ENCODE measurements at regions not wholly inside any gene's neighbourhood (a gene's known extent, or its start where the extent isn't known, plus 50 kb on each side); places are given as distances from the start of the nearest gene placed in this dataset.
"Not testable (repeated sequence)": the region's sequence is repeated elsewhere in the genome, so short reads cannot be mapped to it uniquely, and the experiment has no call there.

DNA sequence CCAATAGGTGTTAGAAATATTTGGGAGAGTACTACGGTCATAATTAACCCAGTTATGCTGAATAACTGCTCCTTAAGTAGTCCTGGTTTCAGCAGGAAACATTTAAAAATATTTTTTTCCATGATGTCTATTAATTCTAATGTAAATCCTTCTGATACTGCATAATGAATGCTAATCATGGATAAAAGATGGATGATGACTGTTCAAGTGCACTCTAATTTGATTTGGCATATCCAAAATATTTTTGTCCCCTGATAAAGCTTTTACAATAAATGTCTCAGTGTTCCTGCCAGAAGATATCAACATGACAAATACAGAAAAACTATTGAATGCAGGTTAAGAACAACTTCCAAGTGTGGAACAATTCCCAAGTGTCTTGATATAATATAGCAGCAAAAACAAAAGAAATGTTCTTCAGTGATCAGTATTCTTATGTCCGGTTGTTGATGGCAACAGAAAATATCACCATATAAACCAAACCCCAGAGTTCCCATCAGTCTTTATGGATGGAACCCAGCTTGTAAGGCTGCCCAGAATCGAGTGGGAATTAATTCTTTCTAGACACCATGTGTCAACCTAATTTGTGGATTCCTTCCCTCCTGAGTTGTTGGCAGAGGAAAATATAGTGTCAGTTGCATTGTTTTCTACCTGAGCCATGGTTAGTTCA lies 205.4 kb upstream of the GK2 start:
- DNase-seq (ENCODE audit: low read depth in 2 of 2) = no peak

DNA sequence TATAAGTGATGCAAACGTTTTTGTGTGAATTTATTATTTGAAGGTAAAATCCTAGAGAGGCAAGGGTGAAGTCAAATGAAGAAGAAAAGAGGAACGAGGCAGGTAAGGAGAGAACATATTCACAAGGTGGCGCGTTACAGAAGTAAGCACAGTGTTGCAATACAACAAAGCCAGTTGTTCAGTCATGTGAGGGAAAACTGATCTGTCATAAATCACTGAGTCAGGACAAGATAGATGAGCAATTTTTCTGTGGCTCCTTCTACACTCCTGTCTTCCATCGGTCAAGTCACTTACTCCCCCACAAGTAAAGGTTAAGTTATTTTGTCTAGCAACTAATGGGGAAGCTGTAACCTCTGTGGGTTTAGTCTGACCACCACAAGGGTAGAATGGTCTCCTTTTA lies 203.0 kb upstream of the GK2 start:
- no peak for DNase-seq (ENCODE audit: low read depth in 2 of 2)

- no peak for DNase-seq (ENCODE audit: low read depth in 2 of 2)
These were observed 201.8 kb upstream of the GK2 start for GRCh38 chr4:79609817-79610216.

DNA sequence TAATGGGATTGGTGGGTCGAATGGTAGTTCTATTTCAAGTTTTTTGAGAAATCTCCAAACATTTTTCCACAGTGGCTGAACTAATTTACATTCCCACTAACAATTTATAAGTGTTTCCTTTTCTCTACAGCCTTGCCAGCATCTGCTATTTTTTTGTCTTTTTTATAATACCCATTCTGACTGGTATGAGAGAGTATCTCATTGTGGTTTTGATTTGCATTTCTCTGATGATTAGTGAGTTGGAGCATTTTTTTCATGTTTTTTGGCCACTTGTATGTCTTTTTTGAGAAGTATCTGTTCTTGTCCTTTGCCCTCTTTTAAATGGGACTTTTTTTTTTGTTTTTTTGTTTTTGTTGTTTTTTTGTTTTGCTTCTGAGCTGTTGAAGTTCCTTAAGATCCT lies 200.0 kb upstream of the GK2 start:
- DNase-seq (ENCODE audit: low read depth in 2 of 2) = no peak

GRCh38 chr4:79604152-79604551 lies 196.1 kb upstream of the GK2 start:
- DNase-seq (ENCODE audit: low read depth in 2 of 2) = no peak

- no peak for DNase-seq (ENCODE audit: low read depth in 2 of 2)
These were observed 195.7 kb upstream of the GK2 start for GRCh38 chr4:79603681-79604080.

DNA sequence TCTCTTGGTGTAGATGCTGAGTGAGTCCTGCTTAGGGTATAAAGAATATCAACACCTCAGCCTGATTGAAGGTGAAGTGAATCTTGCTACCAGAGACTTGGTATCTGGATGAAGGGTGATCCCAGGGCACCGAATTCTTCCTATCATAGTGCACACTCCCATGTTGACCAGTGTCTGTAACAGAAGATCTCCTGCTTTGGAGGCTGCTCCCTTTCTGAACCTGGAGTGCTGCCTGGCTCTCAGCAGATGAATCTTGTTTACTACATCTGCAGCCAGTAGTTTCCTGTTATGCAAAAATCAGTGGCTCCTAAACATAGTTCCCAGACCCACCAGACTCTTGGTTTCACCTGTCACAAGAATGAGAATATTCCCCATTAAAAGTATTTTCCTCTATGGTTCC lies 191.7 kb upstream of the GK2 start:
- no peak for DNase-seq (ENCODE audit: low read depth in 2 of 2)

GRCh38 chr4:79598801-79599200 lies 190.8 kb upstream of the GK2 start:
- no peak for DNase-seq (ENCODE audit: low read depth in 2 of 2)

DNA sequence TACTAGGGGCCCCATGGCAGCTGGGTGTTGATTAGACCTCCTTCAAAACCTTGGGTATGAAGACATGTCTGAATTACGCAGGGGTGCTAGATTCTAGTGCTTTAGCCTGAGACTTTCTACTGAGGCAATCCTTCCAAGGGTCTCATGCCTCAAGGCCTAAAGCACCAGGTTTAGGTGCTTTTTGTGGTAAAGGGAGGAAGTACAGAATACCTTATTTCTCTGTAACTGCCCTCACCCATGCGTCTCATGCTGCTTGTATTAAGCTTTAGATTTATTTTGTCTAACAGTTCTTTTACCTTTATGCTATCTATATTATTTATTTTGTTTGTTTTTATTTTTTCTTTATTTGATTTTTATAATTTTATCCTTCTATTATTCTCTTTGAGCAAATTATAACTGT lies 190.2 kb upstream of the GK2 start:
- no peak for DNase-seq (ENCODE audit: low read depth in 2 of 2)

- DNase-seq (ENCODE audit: low read depth in 2 of 2) = no peak
These were observed 189.2 kb upstream of the GK2 start for GRCh38 chr4:79597266-79597665.

- DNase-seq (ENCODE audit: low read depth in 2 of 2) = not testable (repeated sequence)
These were observed 184.2 kb upstream of the GK2 start for GRCh38 chr4:79592218-79592617.

- DNase-seq (ENCODE audit: low read depth in 2 of 2) = no peak
These were observed 180.7 kb upstream of the GK2 start for GRCh38 chr4:79588679-79589078.

DNA sequence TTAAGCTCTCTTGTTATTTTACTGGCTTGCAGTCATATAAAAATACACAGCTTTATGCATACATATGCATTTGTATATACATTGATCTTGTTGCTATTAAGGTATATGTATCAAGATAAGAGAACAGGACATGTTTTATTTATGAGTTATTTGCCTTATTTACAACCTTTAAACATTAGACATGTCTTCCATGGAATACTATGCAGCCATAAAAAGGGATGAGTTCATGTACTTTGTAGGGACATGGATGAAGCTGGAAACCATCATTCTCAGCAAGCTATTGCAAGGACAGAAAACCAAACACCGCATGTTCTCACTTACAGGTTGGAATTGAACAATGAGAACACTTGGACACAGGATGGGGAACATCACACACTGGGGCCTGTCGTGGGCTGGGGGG lies 179.2 kb upstream of the GK2 start:
- DNase-seq (ENCODE audit: low read depth in 2 of 2) = not testable (repeated sequence)

- no peak for DNase-seq (ENCODE audit: low read depth in 2 of 2)
These were observed 177.8 kb upstream of the GK2 start for GRCh38 chr4:79585834-79586233.

DNA sequence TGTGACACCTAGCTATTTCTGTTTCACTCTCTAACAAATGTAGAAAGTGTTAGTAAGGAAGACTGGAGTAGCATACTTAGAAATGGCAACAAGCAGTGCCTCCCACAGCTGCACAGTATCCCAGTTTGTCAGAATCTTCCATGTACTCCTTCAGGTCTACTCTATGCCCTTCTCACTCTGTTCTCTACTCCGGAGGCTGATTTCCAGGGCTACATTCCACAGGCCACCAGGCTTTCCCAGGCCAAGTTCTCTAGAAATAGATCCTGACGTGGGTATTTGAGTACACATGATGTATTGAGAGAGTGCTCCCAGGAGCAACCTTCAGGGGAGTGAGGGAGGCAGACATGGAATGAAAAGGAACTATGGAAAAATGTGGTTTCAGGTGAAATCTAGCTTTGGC lies 177.3 kb upstream of the GK2 start:
- no peak for DNase-seq (ENCODE audit: low read depth in 2 of 2)

GRCh38 chr4:79584902-79585301 lies 176.9 kb upstream of the GK2 start:
- DNase-seq (ENCODE audit: low read depth in 2 of 2) = no peak

DNA sequence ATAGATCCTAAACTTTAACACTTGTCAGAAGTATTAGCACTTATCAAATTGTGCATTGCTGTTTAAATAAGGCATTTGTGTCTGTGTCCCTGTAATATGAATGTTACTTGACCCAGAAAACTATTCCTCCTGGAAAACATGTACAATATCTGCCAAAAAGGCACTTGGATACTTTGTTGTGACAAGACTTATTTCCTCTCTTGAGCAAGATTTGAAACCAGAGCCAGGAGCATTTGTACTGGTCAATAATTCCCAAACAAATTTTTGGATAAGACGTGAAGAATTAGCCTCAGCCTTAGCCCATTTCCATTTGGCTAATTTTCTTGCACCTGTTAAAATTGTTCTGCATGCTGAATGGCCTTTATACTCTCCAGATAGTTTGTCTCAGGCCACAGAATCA lies 176.3 kb upstream of the GK2 start:
- no peak for DNase-seq (ENCODE audit: low read depth in 2 of 2)

DNA sequence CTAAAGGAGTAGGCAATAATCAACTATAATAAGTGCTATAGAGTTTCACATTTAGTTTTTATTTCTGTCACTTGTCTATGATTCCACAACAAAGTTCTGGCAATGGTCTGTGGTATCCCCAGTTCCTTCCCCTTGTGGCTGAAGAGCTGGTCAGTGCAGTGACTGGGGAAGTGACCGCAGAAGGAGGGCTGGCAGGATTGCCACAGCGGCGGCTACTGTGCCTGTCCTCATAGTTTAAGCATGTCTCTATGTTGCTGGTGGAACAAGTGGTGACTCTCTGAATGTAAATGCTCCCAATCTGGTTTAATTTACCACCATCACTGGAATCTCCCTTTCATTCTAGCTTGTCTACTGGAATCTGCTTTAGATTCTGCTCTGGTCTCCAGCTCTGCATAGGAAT lies 170.6 kb upstream of the GK2 start:
- DNase-seq (ENCODE audit: low read depth in 2 of 2) = no peak

GRCh38 chr4:79576429-79576753 lies 168.4 kb upstream of the GK2 start:
- DNase-seq (ENCODE audit: low read depth in 2 of 2) = peak; percentile 1 to 17

- no peak for DNase-seq (ENCODE audit: low read depth in 2 of 2)
These were observed 167.8 kb upstream of the GK2 start for GRCh38 chr4:79575709-79576428.

- no peak for DNase-seq (ENCODE audit: low read depth in 2 of 2)
These were observed 166.9 kb upstream of the GK2 start for GRCh38 chr4:79574741-79575451.

DNA sequence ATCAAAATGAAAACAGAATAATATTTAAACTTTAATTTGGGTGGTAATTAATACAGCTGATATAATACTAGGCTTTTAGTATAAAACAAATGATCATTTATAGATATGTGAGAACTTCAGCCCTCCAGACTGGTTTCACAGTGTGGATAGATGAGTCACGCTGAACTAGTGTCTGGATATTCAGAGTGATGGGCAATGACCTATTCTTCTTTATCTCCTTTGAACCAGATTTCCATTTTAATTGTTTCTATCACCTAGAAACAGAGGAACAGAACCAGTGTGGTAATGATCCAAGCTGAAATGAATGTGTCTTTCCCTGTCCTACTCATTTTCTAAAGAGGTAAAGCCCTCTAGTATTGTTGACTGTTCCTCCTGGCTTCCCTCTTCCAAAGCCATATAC lies 155.2 kb upstream of the GK2 start:
- no peak for DNase-seq (ENCODE audit: low read depth in 2 of 2)

- no peak for DNase-seq (ENCODE audit: low read depth in 2 of 2)
These were observed 153.7 kb upstream of the GK2 start for GRCh38 chr4:79561751-79562150.

Data from dermis microvascular lymphatic vessel endothelial cell (primary cell).